ENCODE measurements at regions not wholly inside any gene's neighbourhood (a gene's known extent, or its start where the extent isn't known, plus 50 kb on each side); places are given as distances from the start of the nearest gene placed in this dataset.

DNA sequence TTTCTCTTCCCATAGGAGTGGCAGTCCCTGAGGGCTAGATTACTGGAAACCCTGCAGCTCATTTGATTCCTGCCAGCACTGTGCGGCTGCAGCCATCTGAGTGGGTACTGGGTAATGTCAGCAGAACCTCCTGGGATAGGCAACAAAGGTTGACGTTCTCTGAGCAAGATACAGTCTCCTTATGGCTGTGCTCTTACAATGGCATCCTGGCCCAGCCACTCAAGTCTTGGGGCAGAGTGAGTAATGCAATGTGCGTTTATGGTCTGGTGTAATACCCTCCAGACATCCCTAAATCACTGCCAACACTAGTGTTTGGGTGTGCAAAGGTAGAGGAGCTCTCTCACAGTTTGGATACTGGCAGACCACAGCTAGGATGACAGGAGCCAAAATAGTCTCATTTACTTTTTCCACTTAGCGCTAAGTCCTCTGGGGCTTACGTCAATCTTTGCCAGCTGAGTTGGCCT is 775.8 kb downstream of the ZNF385D start:
- TF ChIP-seq HDAC2 (IDR thresholded peaks at IDR 0.05) (no peak), IKZF1 (conservative IDR thresholded peaks at IDR 0.05) (no peak), EP300 (IDR thresholded peaks at IDR 0.05; ENCODE audit: borderline replicate concordance in 1 of 2, control insufficient read depth in 1 of 2, low read depth in 2 of 2, low read length in 2 of 2) (no peak), CHD1 (IDR thresholded peaks at IDR 0.05; ENCODE audit: low read depth, low read length) (no peak), BHLHE40 (IDR thresholded peaks at IDR 0.05; ENCODE audit: borderline replicate concordance in 1 of 2, low read depth in 2 of 2, low read length in 1 of 2) (no peak), POLR2A (IDR thresholded peaks at IDR 0.05; ENCODE audit: low read depth, low read length) (no peak), RFX5 (IDR thresholded peaks at IDR 0.05; ENCODE audit: low read depth, low read length) (no peak), PML (IDR thresholded peaks at IDR 0.05; ENCODE audit: low read length) (no peak), GABPA (IDR thresholded peaks at IDR 0.05; ENCODE audit: low read depth) (no peak), NRF1 (conservative IDR thresholded peaks at IDR 0.05; ENCODE audit: low read depth, low read length) (no peak)
- TF ChIP-seq, protein P1, sequence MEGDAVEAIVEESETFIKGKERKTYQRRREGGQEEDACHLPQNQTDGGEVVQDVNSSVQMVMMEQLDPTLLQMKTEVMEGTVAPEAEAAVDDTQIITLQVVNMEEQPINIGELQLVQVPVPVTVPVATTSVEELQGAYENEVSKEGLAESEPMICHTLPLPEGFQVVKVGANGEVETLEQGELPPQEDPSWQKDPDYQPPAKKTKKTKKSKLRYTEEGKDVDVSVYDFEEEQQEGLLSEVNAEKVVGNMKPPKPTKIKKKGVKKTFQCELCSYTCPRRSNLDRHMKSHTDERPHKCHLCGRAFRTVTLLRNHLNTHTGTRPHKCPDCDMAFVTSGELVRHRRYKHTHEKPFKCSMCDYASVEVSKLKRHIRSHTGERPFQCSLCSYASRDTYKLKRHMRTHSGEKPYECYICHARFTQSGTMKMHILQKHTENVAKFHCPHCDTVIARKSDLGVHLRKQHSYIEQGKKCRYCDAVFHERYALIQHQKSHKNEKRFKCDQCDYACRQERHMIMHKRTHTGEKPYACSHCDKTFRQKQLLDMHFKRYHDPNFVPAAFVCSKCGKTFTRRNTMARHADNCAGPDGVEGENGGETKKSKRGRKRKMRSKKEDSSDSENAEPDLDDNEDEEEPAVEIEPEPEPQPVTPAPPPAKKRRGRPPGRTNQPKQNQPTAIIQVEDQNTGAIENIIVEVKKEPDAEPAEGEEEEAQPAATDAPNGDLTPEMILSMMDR (IDR thresholded peaks at IDR 0.05 in 2 of 3, conservative IDR thresholded peaks at IDR 0.05 in 1 of 3; ENCODE audit: control insufficient read depth in 2 of 3, extremely low read depth in 1 of 3, insufficient read depth in 1 of 3, low read depth in 3 of 3, low read length in 3 of 3), result no peak
- TF ChIP-seq, protein P2, sequence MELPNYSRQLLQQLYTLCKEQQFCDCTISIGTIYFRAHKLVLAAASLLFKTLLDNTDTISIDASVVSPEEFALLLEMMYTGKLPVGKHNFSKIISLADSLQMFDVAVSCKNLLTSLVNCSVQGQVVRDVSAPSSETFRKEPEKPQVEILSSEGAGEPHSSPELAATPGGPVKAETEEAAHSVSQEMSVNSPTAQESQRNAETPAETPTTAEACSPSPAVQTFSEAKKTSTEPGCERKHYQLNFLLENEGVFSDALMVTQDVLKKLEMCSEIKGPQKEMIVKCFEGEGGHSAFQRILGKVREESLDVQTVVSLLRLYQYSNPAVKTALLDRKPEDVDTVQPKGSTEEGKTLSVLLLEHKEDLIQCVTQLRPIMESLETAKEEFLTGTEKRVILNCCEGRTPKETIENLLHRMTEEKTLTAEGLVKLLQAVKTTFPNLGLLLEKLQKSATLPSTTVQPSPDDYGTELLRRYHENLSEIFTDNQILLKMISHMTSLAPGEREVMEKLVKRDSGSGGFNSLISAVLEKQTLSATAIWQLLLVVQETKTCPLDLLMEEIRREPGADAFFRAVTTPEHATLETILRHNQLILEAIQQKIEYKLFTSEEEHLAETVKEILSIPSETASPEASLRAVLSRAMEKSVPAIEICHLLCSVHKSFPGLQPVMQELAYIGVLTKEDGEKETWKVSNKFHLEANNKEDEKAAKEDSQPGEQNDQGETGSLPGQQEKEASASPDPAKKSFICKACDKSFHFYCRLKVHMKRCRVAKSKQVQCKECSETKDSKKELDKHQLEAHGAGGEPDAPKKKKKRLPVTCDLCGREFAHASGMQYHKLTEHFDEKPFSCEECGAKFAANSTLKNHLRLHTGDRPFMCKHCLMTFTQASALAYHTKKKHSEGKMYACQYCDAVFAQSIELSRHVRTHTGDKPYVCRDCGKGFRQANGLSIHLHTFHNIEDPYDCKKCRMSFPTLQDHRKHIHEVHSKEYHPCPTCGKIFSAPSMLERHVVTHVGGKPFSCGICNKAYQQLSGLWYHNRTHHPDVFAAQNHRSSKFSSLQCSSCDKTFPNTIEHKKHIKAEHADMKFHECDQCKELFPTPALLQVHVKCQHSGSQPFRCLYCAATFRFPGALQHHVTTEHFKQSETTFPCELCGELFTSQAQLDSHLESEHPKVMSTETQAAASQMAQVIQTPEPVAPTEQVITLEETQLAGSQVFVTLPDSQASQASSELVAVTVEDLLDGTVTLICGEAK (IDR thresholded peaks at IDR 0.05; ENCODE audit: borderline replicate concordance), result no peak
